ENCODE measurements at regions not wholly inside any gene's neighbourhood (a gene's known extent, or its start where the extent isn't known, plus 50 kb on each side); places are given as distances from the start of the nearest gene placed in this dataset.

GRCh38 chr4:72205298-72205697, 173.5 kb downstream of the NPFFR2 start:
- Histone ChIP-seq H3F3A (ENCODE audit: insufficient read depth, low read length, poor library complexity, severe bottlenecking) (no peaks in the 10 kb centered on the region), H3K27me3 (ENCODE audit: insufficient read depth, low read depth, low read length) (no peaks in the 10 kb centered on the region), H3K27ac (ENCODE audit: low read length) (no peak overlapping the region), H3K9ac (ENCODE audit: low read length) (no peak overlapping the region), H3K4me3 (ENCODE audit: low read length) (no peak overlapping the region), H3K4me2 (ENCODE audit: low read length) (no peak overlapping the region), H3K79me2 (replicated peaks; ENCODE audit: insufficient read depth, low read length) (no peaks in the 10 kb centered on the region), H3K9me3 (ENCODE audit: low read length) (no peaks in the 10 kb centered on the region), H2AFZ (ENCODE audit: low read depth, low read length) (no peak overlapping the region), H3K9me2 (ENCODE audit: insufficient read depth, low read length) (no peaks in the 10 kb centered on the region), H4K20me1 (ENCODE audit: insufficient read depth) (no peaks in the 10 kb centered on the region), H3K36me3 (ENCODE audit: insufficient read depth, low read length) (no peaks in the 10 kb centered on the region)
- TF ChIP-seq TAF1 (IDR thresholded peaks at IDR 0.05; ENCODE audit: low read depth) (no peak), CTCF (IDR thresholded peaks at IDR 0.05; ENCODE audit: poor library complexity, severe bottlenecking) (no peak), EP300 (conservative IDR thresholded peaks at IDR 0.05; ENCODE audit: poor library complexity, severe bottlenecking) (no peak), MXI1 (conservative IDR thresholded peaks at IDR 0.05; ENCODE audit: poor library complexity, severe bottlenecking) (no peak), REST (IDR thresholded peaks at IDR 0.05; ENCODE audit: borderline replicate concordance) (no peak), RAD21 (conservative IDR thresholded peaks at IDR 0.05) (no peak)

GRCh38 chr4:72205831-72206230, 174.0 kb downstream of the NPFFR2 start:
- H2AFZ ChIP-seq (ENCODE audit: low read depth, low read length): no peak overlapping the region

GRCh38 chr4:72207196-72207595, 175.4 kb downstream of the NPFFR2 start:
- no peaks in the 10 kb centered on the region for H3K36me3 ChIP-seq (ENCODE audit: insufficient read depth, low read length)
- no peak overlapping the region for H3K27ac ChIP-seq (ENCODE audit: low read length)
- H3K4me2 ChIP-seq (ENCODE audit: low read length): no peak overlapping the region
- no peak overlapping the region for H2AFZ ChIP-seq (ENCODE audit: low read depth, low read length)
- H3K9ac ChIP-seq (ENCODE audit: low read length): no peak overlapping the region
- H3K9me2 ChIP-seq (ENCODE audit: insufficient read depth, low read length): no peaks in the 10 kb centered on the region
- no peaks in the 10 kb centered on the region for H3F3A ChIP-seq (ENCODE audit: insufficient read depth, low read length, poor library complexity, severe bottlenecking)
- H4K20me1 ChIP-seq (ENCODE audit: insufficient read depth): no peaks in the 10 kb centered on the region
- TF ChIP-seq MXI1 (conservative IDR thresholded peaks at IDR 0.05; ENCODE audit: poor library complexity, severe bottlenecking): no peak
- no peak for TF ChIP-seq REST (IDR thresholded peaks at IDR 0.05; ENCODE audit: borderline replicate concordance)
- no peak for TF ChIP-seq EP300 (conservative IDR thresholded peaks at IDR 0.05; ENCODE audit: poor library complexity, severe bottlenecking)
- TF ChIP-seq POLR2AphosphoS5 (IDR thresholded peaks at IDR 0.05): no peak
- no peak for TF ChIP-seq TAF1 (IDR thresholded peaks at IDR 0.05; ENCODE audit: low read depth)
- no peak for TF ChIP-seq CTCF (IDR thresholded peaks at IDR 0.05; ENCODE audit: poor library complexity, severe bottlenecking)
- no peak for TF ChIP-seq RAD21 (conservative IDR thresholded peaks at IDR 0.05)
- no peak for TF ChIP-seq EZH2 (IDR thresholded peaks at IDR 0.05; ENCODE audit: borderline replicate concordance, insufficient read depth, low read length, poor library complexity, severe bottlenecking)
- TF ChIP-seq SMC3 (conservative IDR thresholded peaks at IDR 0.05; ENCODE audit: poor library complexity): no peak
- H3K27me3 ChIP-seq (ENCODE audit: insufficient read depth, low read depth, low read length): no peaks in the 10 kb centered on the region
- no peak overlapping the region for H3K4me3 ChIP-seq (ENCODE audit: low read length)
- no peaks in the 10 kb centered on the region for H3K79me2 ChIP-seq (replicated peaks; ENCODE audit: insufficient read depth, low read length)
- no peaks in the 10 kb centered on the region for H3K9me3 ChIP-seq (ENCODE audit: low read length)

More at GRCh38 chr4:72205831-72206230, 174.0 kb downstream of the NPFFR2 start:
- no peaks in the 10 kb centered on the region for H3F3A ChIP-seq (ENCODE audit: insufficient read depth, low read length, poor library complexity, severe bottlenecking)
- H4K20me1 ChIP-seq (ENCODE audit: insufficient read depth): no peaks in the 10 kb centered on the region
- H3K4me3 ChIP-seq (ENCODE audit: low read length): no peak overlapping the region
- no peaks in the 10 kb centered on the region for H3K36me3 ChIP-seq (ENCODE audit: insufficient read depth, low read length)
- no peak overlapping the region for H3K27ac ChIP-seq (ENCODE audit: low read length)
- H3K4me2 ChIP-seq (ENCODE audit: low read length): no peak overlapping the region
- no peak overlapping the region for H3K9ac ChIP-seq (ENCODE audit: low read length)
- TF ChIP-seq EP300 (conservative IDR thresholded peaks at IDR 0.05; ENCODE audit: poor library complexity, severe bottlenecking): no peak
- H3K9me2 ChIP-seq (ENCODE audit: insufficient read depth, low read length): no peaks in the 10 kb centered on the region
- H3K27me3 ChIP-seq (ENCODE audit: insufficient read depth, low read depth, low read length): no peaks in the 10 kb centered on the region
- H3K79me2 ChIP-seq (replicated peaks; ENCODE audit: insufficient read depth, low read length): no peaks in the 10 kb centered on the region
- H3K9me3 ChIP-seq (ENCODE audit: low read length): no peaks in the 10 kb centered on the region

Measured in neural cell (in vitro differentiated cells).